Fibroblast of lung (primary cell): ENCODE measurements at regions not wholly inside any gene's neighbourhood (a gene's known extent, or its start where the extent isn't known, plus 50 kb on each side); places are given as distances from the start of the nearest gene placed in this dataset.

ENCODE experiments used
- EZH2 ChIP-seq: IDR thresholded peaks from 2 replicates; pipeline ENCODE4 v1.5.1; 2012; ENCODE audit warnings: low read length, control low read depth, mild to moderate bottlenecking; ENCODE audit errors: missing control alignments
- TF ChIP-seq, protein P1 (sequence below), 2 donors: IDR thresholded peaks in 1 of 2; conservative IDR thresholded peaks in 1 of 2; 1 replicate in 1 of 2; 2 replicates in 1 of 2; pipeline ENCODE4 v1.5.1; 2011 to 2012; ENCODE audit warnings: low read length in 2 of 2, control low read depth in 1 of 2, inconsistent platforms in 1 of 2, low read depth in 1 of 2, mild to moderate bottlenecking in 1 of 2

DNA sequence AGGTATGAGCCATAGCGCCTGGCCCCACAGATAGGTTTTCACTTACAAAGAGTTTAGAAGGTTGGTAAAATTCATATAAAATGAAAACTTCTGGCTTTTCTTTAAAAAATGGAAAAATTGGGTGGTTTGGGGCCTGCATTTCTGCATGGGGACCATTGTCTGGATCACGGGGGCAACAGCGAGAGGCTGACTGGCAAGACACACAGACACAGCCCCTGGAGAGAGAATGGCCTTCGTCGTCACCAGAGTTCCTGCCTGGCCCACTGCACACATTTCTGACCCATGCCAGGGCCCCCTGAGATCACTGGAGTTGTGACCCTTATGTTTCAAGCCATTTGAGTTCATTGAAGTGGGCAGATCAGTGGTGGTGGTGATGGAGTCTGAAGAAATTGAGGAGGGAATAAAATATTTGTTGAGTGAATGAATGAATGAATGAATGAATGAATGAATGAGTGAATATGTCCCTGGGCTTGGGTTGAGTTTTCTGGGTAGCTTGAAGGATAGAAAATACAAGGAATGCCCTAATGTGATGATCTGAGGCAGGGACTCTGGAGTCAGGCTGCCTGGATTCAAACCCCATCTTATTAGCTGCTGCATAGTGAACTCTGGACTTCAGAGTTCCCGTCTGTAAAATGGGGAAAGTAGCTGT is 173.8 kb downstream of the ZFP64 start:
- TF ChIP-seq, protein P1, sequence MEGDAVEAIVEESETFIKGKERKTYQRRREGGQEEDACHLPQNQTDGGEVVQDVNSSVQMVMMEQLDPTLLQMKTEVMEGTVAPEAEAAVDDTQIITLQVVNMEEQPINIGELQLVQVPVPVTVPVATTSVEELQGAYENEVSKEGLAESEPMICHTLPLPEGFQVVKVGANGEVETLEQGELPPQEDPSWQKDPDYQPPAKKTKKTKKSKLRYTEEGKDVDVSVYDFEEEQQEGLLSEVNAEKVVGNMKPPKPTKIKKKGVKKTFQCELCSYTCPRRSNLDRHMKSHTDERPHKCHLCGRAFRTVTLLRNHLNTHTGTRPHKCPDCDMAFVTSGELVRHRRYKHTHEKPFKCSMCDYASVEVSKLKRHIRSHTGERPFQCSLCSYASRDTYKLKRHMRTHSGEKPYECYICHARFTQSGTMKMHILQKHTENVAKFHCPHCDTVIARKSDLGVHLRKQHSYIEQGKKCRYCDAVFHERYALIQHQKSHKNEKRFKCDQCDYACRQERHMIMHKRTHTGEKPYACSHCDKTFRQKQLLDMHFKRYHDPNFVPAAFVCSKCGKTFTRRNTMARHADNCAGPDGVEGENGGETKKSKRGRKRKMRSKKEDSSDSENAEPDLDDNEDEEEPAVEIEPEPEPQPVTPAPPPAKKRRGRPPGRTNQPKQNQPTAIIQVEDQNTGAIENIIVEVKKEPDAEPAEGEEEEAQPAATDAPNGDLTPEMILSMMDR (conservative IDR thresholded peaks at IDR 0.05 in 1 of 2, IDR thresholded peaks at IDR 0.05 in 1 of 2; ENCODE audit: low read depth in 1 of 2, low read length in 2 of 2): no peak
- no peak for TF ChIP-seq EZH2
